ENCODE measurements at regions not wholly inside any gene's neighbourhood (a gene's known extent, or its start where the extent isn't known, plus 50 kb on each side); places are given as distances from the start of the nearest gene placed in this dataset.

- Histone ChIP-seq H2BK120ac (ENCODE audit: low read depth, low read length) (no peak overlapping the region), H3K18ac (ENCODE audit: low read depth, low read length) (no peak overlapping the region), H3K4me2 (ENCODE audit: low read depth, low read length) (no peak overlapping the region), H4K91ac (ENCODE audit: insufficient read depth, low read depth, low read length) (no peak overlapping the region), H3K9me1 (ENCODE audit: insufficient read depth, low read length) (peaks cover 3% of the 10 kb centered on the region; the same call in 1 of the 2 replicates), H2AK9ac (replicated peaks; ENCODE audit: low read depth, low read length, poor library complexity) (no peak overlapping the region), H3K4ac (ENCODE audit: low read depth, low read length) (no peak overlapping the region), H3K23ac (ENCODE audit: low read depth, low read length) (no peak overlapping the region), H3K4me1 (ENCODE audit: control insufficient read depth, insufficient read depth, low read length) (no peaks in the 10 kb centered on the region; the same call in 1 of the 2 replicates), H3K14ac (replicated peaks; ENCODE audit: low read depth, low read length) (no peak overlapping the region), H3K9me3 (ENCODE audit: control insufficient read depth, insufficient read depth, low read length) (no peaks in the 10 kb centered on the region), H3K4me3 (ENCODE audit: insufficient read depth, low read depth, low read length) (no peak overlapping the region), H2BK20ac (ENCODE audit: low read depth, low read length) (no peak overlapping the region), H3K56ac (ENCODE audit: extremely low read depth, insufficient read depth, low read length) (no peak overlapping the region), H3K27me3 (ENCODE audit: control insufficient read depth, insufficient read depth, low read length) (no peaks in the 10 kb centered on the region), H4K20me1 (ENCODE audit: insufficient read depth, low read length) (no peaks in the 10 kb centered on the region), H3K27ac (ENCODE audit: insufficient read depth, low read length) (no peak overlapping the region), H4K5ac (ENCODE audit: low read depth, low read length) (no peak overlapping the region), H3K9ac (ENCODE audit: low read depth, low read length) (no peak overlapping the region), H2BK15ac (ENCODE audit: low read depth, low read length) (no peak overlapping the region), H2AK5ac (ENCODE audit: low read depth, low read length) (no peak overlapping the region), H4K8ac (ENCODE audit: low read depth in 2 of 2, low read length in 2 of 2) (no peak overlapping the region), H3K79me1 (ENCODE audit: low read depth in 1 of 2, low read length in 2 of 2) (no peaks in the 10 kb centered on the region), H3K36me3 (ENCODE audit: control insufficient read depth, insufficient read depth, low read length) (no peaks in the 10 kb centered on the region), H2BK5ac (ENCODE audit: low read depth, low read length, poor library complexity, severe bottlenecking) (no peak overlapping the region), H2AFZ (replicated peaks; ENCODE audit: low read length, poor library complexity) (no peak overlapping the region)
- no CpG with 5 or more reads among the region's 2 CpGs for whole genome bisulfite sequencing, 2 experiments (ENCODE audit: extremely low coverage in 2 of 2, insufficient read length in 1 of 2)
- DNase-seq (no peak), ATAC-seq (ENCODE audit: low read depth) (no peak)
- no TSS peak for BruUV-seq (replicated peaks)
- dilution Hi-C loops (cut with HindIII; ENCODE audit: low sequenced_read_pairs, unreplicated experiment) (no loop called here), in situ Hi-C loops (cut with MboI; ENCODE audit: low sequenced_read_pairs) (no loop called here), intact Hi-C loops (cut with micrococcal nuclease) (no loop called here)
- CTCF ChIA-PET: interaction anchor here (0.6 to 1.3 kb wide), 2 partner anchors 10 to 87 kb away, joined by 3 read pairs; no protein-coding TSS in a partner anchor
- TF ChIP-seq SMC3 (IDR thresholded peaks at IDR 0.05; ENCODE audit: low read depth, low read length) (no peak), RAD21 (IDR thresholded peaks at IDR 0.05; ENCODE audit: low read length) (no peak), MXI1 (IDR thresholded peaks at IDR 0.05; ENCODE audit: borderline replicate concordance, low read depth, low read length) (no peak)
- POLR2A ChIA-PET (ENCODE audit: unreplicated experiment): no interaction called here
These were observed 606.9 kb upstream of the SALL1 start for GRCh38 chr16:51757921-51758479.

Data from IMR-90 (cell line).